ENCODE measurements at regions not wholly inside any gene's neighbourhood (a gene's known extent, or its start where the extent isn't known, plus 50 kb on each side); places are given as distances from the start of the nearest gene placed in this dataset.

DNA sequence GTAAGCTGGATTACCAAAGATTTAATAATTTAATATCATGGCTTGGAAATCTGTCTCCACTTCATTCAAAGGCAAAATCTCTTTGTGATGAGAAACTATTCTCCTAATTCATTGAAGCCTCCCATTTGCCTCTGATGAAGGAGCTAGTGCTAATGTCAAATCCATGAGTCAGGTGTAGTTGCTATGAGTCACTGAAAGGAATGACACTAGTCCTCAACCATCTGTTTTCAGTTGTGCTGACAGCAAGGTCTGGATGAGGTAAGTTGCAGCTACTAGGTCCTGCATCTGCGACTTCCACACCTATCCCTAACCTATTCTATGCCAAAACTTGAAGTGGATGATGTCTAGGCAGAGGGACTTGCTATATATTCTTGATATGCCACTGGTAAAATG is 324.0 kb upstream of the UBE2E3 start:
- Histone ChIP-seq H3K4ac (ENCODE audit: low read depth, low read length) (no peak overlapping the region), H2BK5ac (ENCODE audit: low read length) (no peak overlapping the region), H3K23ac (ENCODE audit: low read length) (no peak overlapping the region), H3K27me3 (ENCODE audit: insufficient read depth, low read length, poor library complexity) (no peaks in the 10 kb centered on the region), H3K36me3 (ENCODE audit: control insufficient read depth, insufficient read depth, low read length) (no peaks in the 10 kb centered on the region), H3K27ac (ENCODE audit: low read depth, low read length) (no peak overlapping the region), H2AK5ac (ENCODE audit: low read length) (no peak overlapping the region), H3K79me1 (ENCODE audit: low read length) (no peaks in the 10 kb centered on the region), H3K9ac (ENCODE audit: low read length) (no peak overlapping the region), H4K8ac (ENCODE audit: low read depth, low read length) (no peak overlapping the region), H2BK15ac (replicated peaks; ENCODE audit: low read depth) (no peak overlapping the region), H4K5ac (ENCODE audit: low read length) (no peak overlapping the region), H3K79me2 (ENCODE audit: control insufficient read depth, insufficient read depth, low read length) (no peaks in the 10 kb centered on the region), H3K4me1 (ENCODE audit: control insufficient read depth, low read depth, low read length) (peaks cover 4% of the 10 kb centered on the region), H3K4me3 (ENCODE audit: low read length) (no peak overlapping the region), H3K4me2 (ENCODE audit: low read length) (no peak overlapping the region), H3K18ac (ENCODE audit: low read length) (no peak overlapping the region), H2BK120ac (ENCODE audit: low read depth, low read length) (no peak overlapping the region), H3K56ac (ENCODE audit: low read length) (no peak overlapping the region)
- peak; percentile 94 for DNase-seq
- WGBS (ENCODE audit: extremely low coverage, insufficient coverage, low lambda C conversion rate), result no CpG with 5 or more reads among the region's 1 CpG

DNA sequence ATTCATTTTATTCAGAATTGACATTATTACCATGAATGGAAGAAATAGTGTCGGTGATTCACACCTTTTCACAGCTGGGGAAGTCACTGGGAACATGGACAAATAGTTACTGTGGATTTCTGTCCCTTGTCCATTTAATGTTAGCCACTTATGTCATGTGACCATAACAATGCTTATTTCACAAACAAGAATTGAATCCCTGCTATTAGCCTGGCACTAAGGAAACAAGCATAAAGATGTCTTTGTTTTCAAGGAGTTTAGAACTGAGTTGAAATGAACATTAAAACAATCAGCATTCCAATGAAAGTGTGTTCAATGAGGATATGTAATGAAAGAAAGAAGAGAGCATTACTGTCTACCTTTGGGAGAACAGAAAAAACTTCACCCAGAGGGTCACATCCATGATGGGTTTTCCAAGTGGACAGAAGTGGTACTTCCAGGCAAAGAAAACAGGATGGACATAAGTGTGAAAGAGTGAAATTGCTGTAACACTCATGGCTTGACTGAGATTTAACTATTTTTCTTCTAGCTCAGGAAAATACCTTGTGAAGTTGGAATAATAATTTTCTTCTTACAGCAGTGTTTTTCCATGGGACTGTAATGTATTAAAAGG is 324.5 kb upstream of the UBE2E3 start:
- no peak overlapping the region for H3K4ac ChIP-seq (ENCODE audit: low read depth, low read length)
- no peaks in the 10 kb centered on the region for H3K79me1 ChIP-seq (ENCODE audit: low read length)
- no peak overlapping the region for H3K18ac ChIP-seq (ENCODE audit: low read length)
- no CpG with 5 or more reads among the region's 1 CpG for WGBS (ENCODE audit: extremely low coverage, insufficient coverage, low lambda C conversion rate)
- H4K5ac ChIP-seq (ENCODE audit: low read length), result no peak overlapping the region
- no peak overlapping the region for H3K4me3 ChIP-seq (ENCODE audit: low read length)
- no peaks in the 10 kb centered on the region for H3K27me3 ChIP-seq (ENCODE audit: insufficient read depth, low read length, poor library complexity)
- no peak overlapping the region for H3K4me2 ChIP-seq (ENCODE audit: low read length)
- no peak overlapping the region for H2BK120ac ChIP-seq (ENCODE audit: low read depth, low read length)
- no peak overlapping the region for H3K56ac ChIP-seq (ENCODE audit: low read length)
- H3K4me1 ChIP-seq (ENCODE audit: control insufficient read depth, low read depth, low read length), result peaks cover 4% of the 10 kb centered on the region
- H2BK5ac ChIP-seq (ENCODE audit: low read length), result no peak overlapping the region
- no peak overlapping the region for H3K9ac ChIP-seq (ENCODE audit: low read length)
- peak; percentile 47 for DNase-seq
- no peaks in the 10 kb centered on the region for H3K79me2 ChIP-seq (ENCODE audit: control insufficient read depth, insufficient read depth, low read length)
- no peaks in the 10 kb centered on the region for H3K36me3 ChIP-seq (ENCODE audit: control insufficient read depth, insufficient read depth, low read length)
- no peak overlapping the region for H3K27ac ChIP-seq (ENCODE audit: low read depth, low read length)
- no peak overlapping the region for H4K8ac ChIP-seq (ENCODE audit: low read depth, low read length)
- no peak overlapping the region for H2AK5ac ChIP-seq (ENCODE audit: low read length)
- no peak overlapping the region for H3K23ac ChIP-seq (ENCODE audit: low read length)
- no peak overlapping the region for H2BK15ac ChIP-seq (replicated peaks; ENCODE audit: low read depth)

DNA sequence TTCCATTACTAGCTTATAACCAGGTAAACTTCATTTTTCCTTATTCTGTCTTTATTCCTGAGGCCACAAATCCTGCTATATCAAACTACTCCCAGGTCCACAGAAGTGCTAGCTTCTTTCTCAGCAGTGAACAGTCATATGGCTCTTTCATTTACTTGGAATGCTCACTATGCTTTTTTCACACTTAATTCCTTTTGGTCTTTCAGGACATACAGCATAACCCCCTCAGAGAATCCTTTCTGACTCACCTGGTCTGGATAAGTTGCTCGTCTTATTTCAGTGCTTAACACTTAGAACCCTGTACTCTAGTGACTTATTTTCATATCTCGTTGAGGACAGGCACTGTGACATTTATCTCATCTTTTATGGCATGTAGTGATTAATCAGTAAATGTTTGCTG is 325.0 kb upstream of the UBE2E3 start:
- peak; percentile 72 for DNase-seq
- no peak overlapping the region for H3K18ac ChIP-seq (ENCODE audit: low read length)
- H2BK5ac ChIP-seq (ENCODE audit: low read length), result no peak overlapping the region
- H3K4ac ChIP-seq (ENCODE audit: low read depth, low read length), result no peak overlapping the region
- WGBS (ENCODE audit: extremely low coverage, insufficient coverage, low lambda C conversion rate), result no CpG with 5 or more reads among the region's 2 CpGs
- H2BK15ac ChIP-seq (replicated peaks; ENCODE audit: low read depth), result no peak overlapping the region
- H4K5ac ChIP-seq (ENCODE audit: low read length), result no peak overlapping the region
- no peak overlapping the region for H3K27ac ChIP-seq (ENCODE audit: low read depth, low read length)
- no peak overlapping the region for H3K56ac ChIP-seq (ENCODE audit: low read length)
- no peaks in the 10 kb centered on the region for H3K36me3 ChIP-seq (ENCODE audit: control insufficient read depth, insufficient read depth, low read length)
- H2AK5ac ChIP-seq (ENCODE audit: low read length), result no peak overlapping the region
- H3K4me3 ChIP-seq (ENCODE audit: low read length), result no peak overlapping the region
- H3K4me1 ChIP-seq (ENCODE audit: control insufficient read depth, low read depth, low read length), result peaks cover 4% of the 10 kb centered on the region
- H3K27me3 ChIP-seq (ENCODE audit: insufficient read depth, low read length, poor library complexity), result no peaks in the 10 kb centered on the region
- no peaks in the 10 kb centered on the region for H3K79me1 ChIP-seq (ENCODE audit: low read length)
- H2BK120ac ChIP-seq (ENCODE audit: low read depth, low read length), result no peak overlapping the region
- no peak overlapping the region for H4K8ac ChIP-seq (ENCODE audit: low read depth, low read length)
- no peak overlapping the region for H3K9ac ChIP-seq (ENCODE audit: low read length)
- H3K4me2 ChIP-seq (ENCODE audit: low read length), result no peak overlapping the region
- no peaks in the 10 kb centered on the region for H3K79me2 ChIP-seq (ENCODE audit: control insufficient read depth, insufficient read depth, low read length)
- H3K23ac ChIP-seq (ENCODE audit: low read length), result no peak overlapping the region

DNA sequence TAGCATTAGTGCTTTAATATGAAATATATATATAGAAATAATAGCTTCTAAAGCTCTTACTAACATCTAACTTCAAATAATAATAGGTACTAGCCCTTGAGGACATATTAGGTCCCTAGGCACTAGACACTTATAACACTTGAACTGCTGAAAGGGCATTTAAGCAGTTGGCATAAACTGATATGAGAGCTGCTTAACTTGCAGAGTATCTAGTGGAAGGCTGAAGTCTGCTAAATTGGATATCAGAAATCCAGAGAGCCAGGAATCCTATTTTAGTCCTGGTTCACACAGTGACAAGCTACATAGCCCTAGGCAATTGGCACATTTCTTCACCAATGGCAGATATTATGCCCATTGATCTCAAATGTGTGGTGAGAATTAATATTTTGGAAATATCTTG is 326.9 kb upstream of the UBE2E3 start:
- Histone ChIP-seq H4K8ac (ENCODE audit: low read depth, low read length) (no peak overlapping the region), H3K18ac (ENCODE audit: low read length) (no peak overlapping the region), H3K23ac (ENCODE audit: low read length) (no peak overlapping the region), H3K9ac (ENCODE audit: low read length) (no peak overlapping the region), H3K27me3 (ENCODE audit: insufficient read depth, low read length, poor library complexity) (no peaks in the 10 kb centered on the region), H2BK15ac (replicated peaks; ENCODE audit: low read depth) (no peak overlapping the region), H2BK120ac (ENCODE audit: low read depth, low read length) (no peak overlapping the region), H3K4me1 (ENCODE audit: control insufficient read depth, low read depth, low read length) (peaks cover 4% of the 10 kb centered on the region), H3K56ac (ENCODE audit: low read length) (no peak overlapping the region), H3K4me2 (ENCODE audit: low read length) (no peak overlapping the region), H2AK5ac (ENCODE audit: low read length) (no peak overlapping the region), H2BK5ac (ENCODE audit: low read length) (no peak overlapping the region), H3K27ac (ENCODE audit: low read depth, low read length) (no peak overlapping the region), H3K79me1 (ENCODE audit: low read length) (no peaks in the 10 kb centered on the region), H3K79me2 (ENCODE audit: control insufficient read depth, insufficient read depth, low read length) (no peaks in the 10 kb centered on the region), H3K4me3 (ENCODE audit: low read length) (no peak overlapping the region), H3K4ac (ENCODE audit: low read depth, low read length) (no peak overlapping the region), H3K36me3 (ENCODE audit: control insufficient read depth, insufficient read depth, low read length) (no peaks in the 10 kb centered on the region), H4K5ac (ENCODE audit: low read length) (no peak overlapping the region)
- no peak for DNase-seq

DNA sequence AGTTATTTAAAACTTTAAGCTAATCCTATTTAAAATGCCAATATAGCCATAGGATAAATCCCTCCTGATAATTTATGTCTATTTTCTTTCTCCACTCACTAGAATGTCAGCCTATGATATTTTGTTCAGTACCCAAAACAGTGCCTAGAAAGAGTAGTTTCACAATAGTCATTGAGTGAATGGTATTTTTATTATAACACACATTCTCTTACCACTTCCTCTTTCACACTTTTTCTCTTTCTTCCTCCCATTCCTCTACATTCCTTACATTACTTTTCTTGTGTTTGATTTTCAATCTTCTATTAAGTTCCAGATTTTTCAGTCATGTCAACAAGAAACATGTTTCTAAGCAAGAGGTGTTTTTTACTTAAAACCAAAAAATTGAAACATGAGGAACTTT is 327.6 kb upstream of the UBE2E3 start:
- Histone ChIP-seq H4K8ac (ENCODE audit: low read depth, low read length) (no peak overlapping the region), H3K9ac (ENCODE audit: low read length) (no peak overlapping the region), H2BK5ac (ENCODE audit: low read length) (no peak overlapping the region), H3K18ac (ENCODE audit: low read length) (no peak overlapping the region), H2BK120ac (ENCODE audit: low read depth, low read length) (no peak overlapping the region), H3K4ac (ENCODE audit: low read depth, low read length) (no peak overlapping the region), H3K36me3 (ENCODE audit: control insufficient read depth, insufficient read depth, low read length) (no peaks in the 10 kb centered on the region), H3K4me3 (ENCODE audit: low read length) (no peak overlapping the region), H3K79me2 (ENCODE audit: control insufficient read depth, insufficient read depth, low read length) (no peaks in the 10 kb centered on the region), H3K27ac (ENCODE audit: low read depth, low read length) (no peak overlapping the region), H3K56ac (ENCODE audit: low read length) (no peak overlapping the region), H2BK15ac (replicated peaks; ENCODE audit: low read depth) (no peak overlapping the region), H3K4me1 (ENCODE audit: control insufficient read depth, low read depth, low read length) (peaks cover 4% of the 10 kb centered on the region), H3K79me1 (ENCODE audit: low read length) (no peaks in the 10 kb centered on the region), H2AK5ac (ENCODE audit: low read length) (no peak overlapping the region), H3K4me2 (ENCODE audit: low read length) (no peak overlapping the region), H3K23ac (ENCODE audit: low read length) (no peak overlapping the region), H3K27me3 (ENCODE audit: insufficient read depth, low read length, poor library complexity) (no peaks in the 10 kb centered on the region), H4K5ac (ENCODE audit: low read length) (no peak overlapping the region)
- no peak for DNase-seq

DNA sequence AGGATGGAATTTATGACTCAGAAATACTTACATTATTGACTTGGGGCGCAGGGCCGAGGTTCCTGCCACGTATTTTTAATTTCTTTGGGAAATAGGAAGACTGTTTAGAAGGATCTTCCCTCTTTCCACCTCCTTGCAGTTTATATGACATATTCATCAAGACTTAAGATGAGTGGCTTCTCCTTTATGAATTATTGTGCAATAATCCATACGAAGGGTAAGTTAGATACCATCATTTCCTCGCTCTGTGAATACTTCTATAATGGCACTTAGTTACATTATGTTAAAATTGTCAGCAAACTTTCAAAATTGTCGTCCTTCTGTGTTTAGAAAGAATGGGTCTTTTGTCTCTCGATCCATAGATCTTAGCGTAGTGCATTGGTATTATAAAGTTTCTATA is 328.8 kb upstream of the UBE2E3 start:
- Histone ChIP-seq H2BK120ac (ENCODE audit: low read depth, low read length) (no peak overlapping the region), H2BK15ac (replicated peaks; ENCODE audit: low read depth) (no peak overlapping the region), H3K36me3 (ENCODE audit: control insufficient read depth, insufficient read depth, low read length) (no peaks in the 10 kb centered on the region), H2AK5ac (ENCODE audit: low read length) (no peak overlapping the region), H3K27ac (ENCODE audit: low read depth, low read length) (no peak overlapping the region), H3K27me3 (ENCODE audit: insufficient read depth, low read length, poor library complexity) (no peaks in the 10 kb centered on the region), H3K4ac (ENCODE audit: low read depth, low read length) (no peak overlapping the region), H3K4me2 (ENCODE audit: low read length) (no peak overlapping the region), H3K23ac (ENCODE audit: low read length) (no peak overlapping the region), H4K5ac (ENCODE audit: low read length) (no peak overlapping the region), H3K4me3 (ENCODE audit: low read length) (no peak overlapping the region), H2BK5ac (ENCODE audit: low read length) (no peak overlapping the region), H3K56ac (ENCODE audit: low read length) (no peak overlapping the region), H3K79me2 (ENCODE audit: control insufficient read depth, insufficient read depth, low read length) (no peaks in the 10 kb centered on the region), H3K18ac (ENCODE audit: low read length) (no peak overlapping the region), H4K8ac (ENCODE audit: low read depth, low read length) (no peak overlapping the region), H3K79me1 (ENCODE audit: low read length) (no peaks in the 10 kb centered on the region), H3K4me1 (ENCODE audit: control insufficient read depth, low read depth, low read length) (no peaks in the 10 kb centered on the region), H3K9ac (ENCODE audit: low read length) (no peak overlapping the region)
- no peak for DNase-seq
- WGBS (ENCODE audit: extremely low coverage, insufficient coverage, low lambda C conversion rate), result no CpG with 5 or more reads among the region's 8 CpGs

All from mesendoderm (in vitro differentiated cells).